Endothelial cell of umbilical vein (primary cell): ENCODE measurements at regions not wholly inside any gene's neighbourhood (a gene's known extent, or its start where the extent isn't known, plus 50 kb on each side); places are given as distances from the start of the nearest gene placed in this dataset.

Experiments used
- BruUV-seq: library from RNA; stranded (reverse); fragments of 400-500 nt; replicated peaks from 2 replicates; lab custom pipeline; 2021; lab: Mats Ljungman, UMichigan
- CTCF ChIA-PET: fragments of 300-600, 350-600 bp; sonication (Branson Sonifier 250); formaldehyde crosslinking; loops from one replicate; lab custom pipeline; 2021; ENCODE audit warnings: antibody characterized with exemption, inconsistent platforms; lab: Charles Lee
- POLR2A ChIA-PET: fragments of 300-600, 350-600 bp; sonication (Branson Sonifier 250); formaldehyde crosslinking; loops from one replicate; lab custom pipeline; 2021; ENCODE audit warnings: antibody characterized with exemption, inconsistent platforms; lab: Charles Lee
- DNase-seq: peaks from one replicate; pipeline ENCODE4 v3.0.0-alpha.2; 2011; ENCODE audit warnings: low read depth, low spot score
- FAIRE-seq: peaks from 2 replicates; lab custom pipeline; 2011; peaks lifted over from hg19 to GRCh38; lab: Jason Lieb, UNC
- H2AFZ ChIP-seq: 2 replicates; pipeline ENCODE4 v1.6.0; 2012; ENCODE audit warnings: low read depth, low read length, control low read depth, inconsistent platforms
- H3K27ac ChIP-seq: 2 replicates; pipeline ENCODE4 v1.5.1; 2011; ENCODE audit warnings: low read depth, mild to moderate bottlenecking, control low read depth, low read length, moderate library complexity; ENCODE audit not compliant: insufficient read depth
- H3K27me3 ChIP-seq, 2 experiments: 2 replicates each; pipeline versions ENCODE4 v1.6.0 to v1.6.1; 2011; ENCODE audit warnings: low read length in 2 of 2, mixed read lengths in 1 of 2; ENCODE audit not compliant: control insufficient read depth in 2 of 2, insufficient read depth in 2 of 2
- H3K36me3 ChIP-seq, 2 experiments: 2 replicates in 1 of 2; 3 replicates in 1 of 2; pipeline ENCODE4 v1.5.1; 2011; ENCODE audit warnings: low read length in 2 of 2, mild to moderate bottlenecking in 1 of 2, moderate library complexity in 1 of 2; ENCODE audit not compliant: control insufficient read depth in 2 of 2, insufficient read depth in 2 of 2; ENCODE audit errors: extremely low read depth in 1 of 2
- H3K4me1 ChIP-seq: 3 replicates; pipeline ENCODE4 v1.5.1; 2011; ENCODE audit warnings: mild to moderate bottlenecking, low read length; ENCODE audit not compliant: control insufficient read depth, insufficient read depth; ENCODE audit errors: extremely low read depth
- H3K4me2 ChIP-seq: 2 replicates; pipeline ENCODE4 v1.6.1; 2011; ENCODE audit warnings: low read length, control low read depth, mixed read lengths; ENCODE audit not compliant: insufficient read depth
- H3K4me3 ChIP-seq, 3 experiments: fragments of 200-600 bp in 1 of 3; sonication (generic), shearing (Covaris generic) in 1 of 3; replicated peaks in 1 of 3; 2 replicates each; pipeline ENCODE4 v1.5.1; 2011 to 2016; ENCODE audit warnings: control low read depth in 3 of 3, low read length in 3 of 3, mild to moderate bottlenecking in 2 of 3, inconsistent platforms in 1 of 3, low read depth in 1 of 3, moderate library complexity in 1 of 3; ENCODE audit not compliant: insufficient read depth in 1 of 3
- H3K79me2 ChIP-seq: 2 replicates; pipeline ENCODE4 v1.6.0; 2012; ENCODE audit warnings: low read length, inconsistent platforms; ENCODE audit not compliant: control insufficient read depth, insufficient read depth
- H3K9ac ChIP-seq: replicated peaks from 2 replicates; pipeline ENCODE3; 2011; ENCODE audit warnings: low read length, control low read depth; ENCODE audit not compliant: insufficient read depth; ENCODE audit errors: extremely low read depth
- H3K9me1 ChIP-seq: replicated peaks from 3 replicates; pipeline ENCODE4 v1.6.0; 2011; ENCODE audit warnings: mild to moderate bottlenecking, low read length; ENCODE audit not compliant: control insufficient read depth, insufficient read depth; ENCODE audit errors: extremely low read depth
- H3K9me3 ChIP-seq: replicated peaks from 2 replicates; pipeline ENCODE4 v1.5.1; 2012; ENCODE audit warnings: low read length, inconsistent platforms; ENCODE audit not compliant: control insufficient read depth, insufficient read depth
- H4K20me1 ChIP-seq: replicated peaks from 2 replicates; pipeline ENCODE3; 2011; ENCODE audit warnings: mild to moderate bottlenecking, low read length; ENCODE audit not compliant: control insufficient read depth, insufficient read depth; ENCODE audit errors: extremely low read depth
- EZH2 ChIP-seq: IDR thresholded peaks from 2 replicates; pipeline ENCODE4 v1.6.1; 2012; ENCODE audit warnings: borderline replicate concordance, low read depth, mild to moderate bottlenecking, moderate library complexity, low read length, inconsistent platforms; ENCODE audit not compliant: severe bottlenecking
- FOS ChIP-seq: IDR thresholded peaks from 2 replicates; pipeline ENCODE4 v1.6.1; 2011; ENCODE audit warnings: mild to moderate bottlenecking, low read length, moderate library complexity, borderline replicate concordance; ENCODE audit not compliant: insufficient read depth
- GATA2 ChIP-seq: IDR thresholded peaks from 2 replicates; pipeline ENCODE4 v1.7.0; 2011; ENCODE audit warnings: low read depth, mild to moderate bottlenecking, moderate library complexity, mixed read lengths, low read length; ENCODE audit not compliant: insufficient read length, insufficient read depth
- JUN ChIP-seq: IDR thresholded peaks from 2 replicates; pipeline ENCODE4 v1.6.1; 2011; ENCODE audit warnings: borderline replicate concordance, low read depth; ENCODE audit not compliant: insufficient read length, insufficient read depth
- MYC ChIP-seq: IDR thresholded peaks from one replicate; pipeline ENCODE4 v1.6.1; 2011; ENCODE audit warnings: mild to moderate bottlenecking, low read depth, low read length
- POLR2A ChIP-seq: IDR thresholded peaks from 2 replicates; pipeline ENCODE4 v1.6.1; 2012; ENCODE audit warnings: low read depth, mild to moderate bottlenecking, control low read depth, low read length
- POLR2AphosphoS5 ChIP-seq: IDR thresholded peaks from 2 replicates; pipeline ENCODE4 v1.6.1; 2012; ENCODE audit warnings: low read depth, mild to moderate bottlenecking, control low read depth, low read length, moderate library complexity; ENCODE audit not compliant: insufficient read depth
- dilution Hi-C: fragments of 300-500 bp; cut with MboI; formaldehyde crosslinking; loops from one replicate; pipeline ENCODE4 v1.15.0; 2019; ENCODE audit warnings: low sequenced_read_pairs; ENCODE audit not compliant: extremely low pct_ligation_motif_present
- intact Hi-C: fragments of 100-400 bp; cut with micrococcal nuclease; formaldehyde crosslinking; loops from one replicate; pipeline ENCODE4 v1.10.0; 2022
- TF ChIP-seq, protein P1 (sequence below): IDR thresholded peaks from 2 replicates; pipeline ENCODE4 v1.6.1; 2011; ENCODE audit not compliant: insufficient read depth, insufficient read length
- TF ChIP-seq, protein P2 (sequence below), 2 donors: IDR thresholded peaks; 1 replicate in 1 of 2; 2 replicates in 1 of 2; pipeline ENCODE4 v1.5.1; 2011; ENCODE audit warnings: low read length in 2 of 2, mild to moderate bottlenecking in 2 of 2, moderate library complexity in 2 of 2, control low read depth in 1 of 2, inconsistent platforms in 1 of 2, low read depth in 1 of 2; ENCODE audit not compliant: insufficient read depth in 1 of 2; ENCODE audit errors: extremely low read depth in 1 of 2

DNA sequence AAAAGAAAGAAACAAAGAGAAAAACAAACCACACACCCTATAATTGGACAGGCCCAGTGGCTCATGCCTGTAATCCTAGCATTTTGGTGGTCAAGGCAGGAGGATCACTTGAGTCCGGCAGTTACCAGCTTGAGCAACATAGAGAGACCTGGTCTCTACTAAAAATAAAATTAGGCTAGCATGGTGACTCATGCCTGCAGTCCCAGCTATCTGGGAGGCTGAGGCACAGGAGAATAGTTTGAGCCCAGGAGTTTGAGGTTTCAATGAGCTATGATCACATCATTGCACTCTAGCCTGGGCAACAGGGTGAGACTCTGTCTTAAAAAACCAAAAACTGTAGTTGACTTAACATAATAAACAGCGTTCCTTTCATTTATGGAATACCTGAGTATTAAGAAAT is 72.3 kb upstream of the ST3GAL6 start:
- dilution Hi-C loops, result no loop called here
- BruUV-seq, result no TSS peak

DNA sequence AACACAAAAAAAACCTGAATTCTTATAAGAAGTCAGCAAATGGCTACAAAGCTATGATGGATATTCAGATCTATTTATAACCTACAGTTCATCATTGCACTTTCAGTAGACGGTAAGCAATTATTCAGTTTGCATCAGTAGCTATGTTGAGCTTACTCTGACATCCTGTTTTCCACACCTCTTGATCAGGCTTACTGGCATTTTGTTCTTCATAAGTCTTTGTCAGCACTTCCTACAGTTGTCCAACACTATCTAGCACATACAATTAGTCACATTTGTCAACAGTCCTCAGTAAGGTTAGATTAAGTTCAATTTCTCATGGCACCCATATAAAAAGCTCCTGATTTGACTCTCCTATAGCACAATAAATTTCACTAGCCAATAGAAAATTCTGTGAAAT is 71.2 kb upstream of the ST3GAL6 start:
- Histone ChIP-seq H3K4me1 (peaks cover 50% of the 10 kb centered on the region), H3K4me3 (no peak overlapping the region), H4K20me1 (no peaks in the 10 kb centered on the region), H3K27ac (peak overlapping the region; percentile 68), H3K4me2 (peak overlapping the region; percentile 38), H3K9me3 (no peaks in the 10 kb centered on the region), H3K36me3 (no peaks in the 10 kb centered on the region), H3K9me1 (no peaks in the 10 kb centered on the region), H3K79me2 (no peaks in the 10 kb centered on the region), H3K9ac (no peak overlapping the region), H2AFZ (no peak overlapping the region), H3K27me3 (no peaks in the 10 kb centered on the region)
- FAIRE-seq, result peak; percentile 82
- BruUV-seq, result no TSS peak
- ChIA-PET POLR2A (interaction anchor here (0.6 to 0.7 kb wide), 2 partner anchors 41 to 210 kb away, joined by 3 to 5 read pairs; no protein-coding TSS in a partner anchor), CTCF (interaction anchor here (1.0 to 1.6 kb wide), 4 partner anchors 12 to 90 kb away, joined by 3 to 6 read pairs (median 4); no protein-coding TSS in a partner anchor)
- dilution Hi-C loops (no loop called here), intact Hi-C loops (no loop called here)
- TF ChIP-seq JUN (no peak), POLR2AphosphoS5 (no peak), EZH2 (no peak), FOS (peak; percentile 62), MYC (no peak), GATA2 (peak; percentile 65), POLR2A (no peak)
- TF ChIP-seq, protein P1, sequence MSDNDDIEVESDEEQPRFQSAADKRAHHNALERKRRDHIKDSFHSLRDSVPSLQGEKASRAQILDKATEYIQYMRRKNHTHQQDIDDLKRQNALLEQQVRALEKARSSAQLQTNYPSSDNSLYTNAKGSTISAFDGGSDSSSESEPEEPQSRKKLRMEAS, result no peak
- TF ChIP-seq, protein P2, sequence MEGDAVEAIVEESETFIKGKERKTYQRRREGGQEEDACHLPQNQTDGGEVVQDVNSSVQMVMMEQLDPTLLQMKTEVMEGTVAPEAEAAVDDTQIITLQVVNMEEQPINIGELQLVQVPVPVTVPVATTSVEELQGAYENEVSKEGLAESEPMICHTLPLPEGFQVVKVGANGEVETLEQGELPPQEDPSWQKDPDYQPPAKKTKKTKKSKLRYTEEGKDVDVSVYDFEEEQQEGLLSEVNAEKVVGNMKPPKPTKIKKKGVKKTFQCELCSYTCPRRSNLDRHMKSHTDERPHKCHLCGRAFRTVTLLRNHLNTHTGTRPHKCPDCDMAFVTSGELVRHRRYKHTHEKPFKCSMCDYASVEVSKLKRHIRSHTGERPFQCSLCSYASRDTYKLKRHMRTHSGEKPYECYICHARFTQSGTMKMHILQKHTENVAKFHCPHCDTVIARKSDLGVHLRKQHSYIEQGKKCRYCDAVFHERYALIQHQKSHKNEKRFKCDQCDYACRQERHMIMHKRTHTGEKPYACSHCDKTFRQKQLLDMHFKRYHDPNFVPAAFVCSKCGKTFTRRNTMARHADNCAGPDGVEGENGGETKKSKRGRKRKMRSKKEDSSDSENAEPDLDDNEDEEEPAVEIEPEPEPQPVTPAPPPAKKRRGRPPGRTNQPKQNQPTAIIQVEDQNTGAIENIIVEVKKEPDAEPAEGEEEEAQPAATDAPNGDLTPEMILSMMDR (IDR thresholded peaks at IDR 0.05; ENCODE audit: extremely low read depth in 1 of 2, insufficient read depth in 1 of 2, low read depth in 1 of 2, low read length in 2 of 2), result no peak
- peak; percentile 84 for DNase-seq

More for the DNA sequence above, 72.3 kb upstream of the ST3GAL6 start:
- DNase-seq (no peak), FAIRE-seq (peak; percentile 77)
- Histone ChIP-seq H3K27ac (peak overlapping the region; percentile 7), H3K36me3 (no peaks in the 10 kb centered on the region), H3K79me2 (no peaks in the 10 kb centered on the region), H3K4me2 (no peak overlapping the region), H3K9ac (no peak overlapping the region), H3K4me1 (peaks cover 42% of the 10 kb centered on the region), H2AFZ (no peak overlapping the region), H4K20me1 (no peaks in the 10 kb centered on the region), H3K9me3 (no peaks in the 10 kb centered on the region), H3K27me3 (no peaks in the 10 kb centered on the region), H3K4me3 (no peak overlapping the region), H3K9me1 (no peaks in the 10 kb centered on the region)
- TF ChIP-seq FOS, result peak; percentile 14
- no peak for TF ChIP-seq GATA2
- POLR2A ChIA-PET, result no interaction called here
- intact Hi-C loops, result no loop called here
- CTCF ChIA-PET, result interaction anchor here (0.9 to 1.6 kb wide), 5 partner anchors 10 to 127 kb away, joined by 3 to 6 read pairs (median 3); no protein-coding TSS in a partner anchor
